Spleen (tissue), 7 donors: ENCODE measurements at regions not wholly inside any gene's neighbourhood (a gene's known extent, or its start where the extent isn't known, plus 50 kb on each side); places are given as distances from the start of the nearest gene placed in this dataset.

Source experiments
- POLR2A ChIP-seq, 3 donors: fragments of 450-650 bp; IDR thresholded peaks; one replicate each; pipeline ENCODE4 v1.5.1; 2017; ENCODE audit warnings: antibody characterized with exemption in 3 of 3, mild to moderate bottlenecking in 1 of 3
- TF ChIP-seq, protein P1 (sequence below), 11 experiments: fragments of 200-600 bp in 7 of 11; fragments of 450-650 bp in 4 of 11; sonication (generic) in 4 of 11; IDR thresholded peaks in 8 of 11; conservative IDR thresholded peaks in 3 of 11; 1 replicate in 7 of 11; 2 replicates in 4 of 11; pipeline versions ENCODE4 v1.4.0 to v1.8.0; 2016 to 2021; ENCODE audit warnings: antibody characterized with exemption in 11 of 11, inconsistent platforms in 4 of 11, mild to moderate bottlenecking in 1 of 11
- donor health status: DM: no; HTN: no; CAD: no; lungs with moderate emphysema.
- donor health status: DM: no; HTN: no; CAD: no.
- donor health status: DM: no; HTN: no; CAD: no.

- TF ChIP-seq, protein P1, sequence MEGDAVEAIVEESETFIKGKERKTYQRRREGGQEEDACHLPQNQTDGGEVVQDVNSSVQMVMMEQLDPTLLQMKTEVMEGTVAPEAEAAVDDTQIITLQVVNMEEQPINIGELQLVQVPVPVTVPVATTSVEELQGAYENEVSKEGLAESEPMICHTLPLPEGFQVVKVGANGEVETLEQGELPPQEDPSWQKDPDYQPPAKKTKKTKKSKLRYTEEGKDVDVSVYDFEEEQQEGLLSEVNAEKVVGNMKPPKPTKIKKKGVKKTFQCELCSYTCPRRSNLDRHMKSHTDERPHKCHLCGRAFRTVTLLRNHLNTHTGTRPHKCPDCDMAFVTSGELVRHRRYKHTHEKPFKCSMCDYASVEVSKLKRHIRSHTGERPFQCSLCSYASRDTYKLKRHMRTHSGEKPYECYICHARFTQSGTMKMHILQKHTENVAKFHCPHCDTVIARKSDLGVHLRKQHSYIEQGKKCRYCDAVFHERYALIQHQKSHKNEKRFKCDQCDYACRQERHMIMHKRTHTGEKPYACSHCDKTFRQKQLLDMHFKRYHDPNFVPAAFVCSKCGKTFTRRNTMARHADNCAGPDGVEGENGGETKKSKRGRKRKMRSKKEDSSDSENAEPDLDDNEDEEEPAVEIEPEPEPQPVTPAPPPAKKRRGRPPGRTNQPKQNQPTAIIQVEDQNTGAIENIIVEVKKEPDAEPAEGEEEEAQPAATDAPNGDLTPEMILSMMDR (IDR thresholded peaks at IDR 0.05 in 8 of 11, conservative IDR thresholded peaks at IDR 0.05 in 3 of 11), result no peak
- no peak for TF ChIP-seq POLR2A (IDR thresholded peaks at IDR 0.05)
These were observed 511.2 kb downstream of the METTL4 start for GRCh38 chr18:2060086-2060485.
